HG02884 (cell line): ENCODE measurements at regions not wholly inside any gene's neighbourhood (a gene's known extent, or its start where the extent isn't known, plus 50 kb on each side); places are given as distances from the start of the nearest gene placed in this dataset.

Experiments
- ATAC-seq: cut with Tn5 transposase; IDR thresholded peaks from one replicate; pipeline ENCODE4 v1.9.1; 2021; ENCODE audit warnings: mild to moderate bottlenecking, moderate library complexity; ENCODE audit not compliant: unreplicated experiment

DNA sequence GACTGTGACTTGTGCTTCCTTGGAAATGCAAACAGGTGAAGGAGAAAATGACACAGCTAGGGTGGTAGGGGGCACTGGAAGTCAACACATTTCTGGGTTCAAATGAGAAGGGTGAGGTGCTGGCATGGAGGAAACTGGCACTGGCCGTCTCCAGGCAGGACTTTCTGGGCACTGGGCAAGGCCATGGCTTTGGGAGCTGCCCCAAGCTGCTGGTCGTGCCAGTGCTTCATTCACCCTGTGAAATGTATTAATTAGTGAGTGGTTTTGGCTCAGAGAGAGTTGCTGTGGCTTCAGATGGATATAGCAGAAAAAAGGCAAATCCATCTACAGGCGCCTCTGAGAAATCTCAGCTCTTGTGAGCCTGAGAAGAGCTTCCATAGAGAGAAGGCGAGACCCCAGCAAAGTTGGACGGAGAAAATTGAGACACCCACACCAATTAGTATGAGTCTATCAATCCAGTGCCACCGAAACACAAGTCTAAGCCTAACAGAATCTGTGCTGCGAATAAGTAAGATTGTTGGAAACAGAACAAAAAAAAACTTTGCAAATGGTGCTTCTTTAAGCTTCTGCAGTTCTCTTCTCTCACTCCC lies 202.1 kb upstream of the TNP1 start:
- no peak for ATAC-seq

DNA sequence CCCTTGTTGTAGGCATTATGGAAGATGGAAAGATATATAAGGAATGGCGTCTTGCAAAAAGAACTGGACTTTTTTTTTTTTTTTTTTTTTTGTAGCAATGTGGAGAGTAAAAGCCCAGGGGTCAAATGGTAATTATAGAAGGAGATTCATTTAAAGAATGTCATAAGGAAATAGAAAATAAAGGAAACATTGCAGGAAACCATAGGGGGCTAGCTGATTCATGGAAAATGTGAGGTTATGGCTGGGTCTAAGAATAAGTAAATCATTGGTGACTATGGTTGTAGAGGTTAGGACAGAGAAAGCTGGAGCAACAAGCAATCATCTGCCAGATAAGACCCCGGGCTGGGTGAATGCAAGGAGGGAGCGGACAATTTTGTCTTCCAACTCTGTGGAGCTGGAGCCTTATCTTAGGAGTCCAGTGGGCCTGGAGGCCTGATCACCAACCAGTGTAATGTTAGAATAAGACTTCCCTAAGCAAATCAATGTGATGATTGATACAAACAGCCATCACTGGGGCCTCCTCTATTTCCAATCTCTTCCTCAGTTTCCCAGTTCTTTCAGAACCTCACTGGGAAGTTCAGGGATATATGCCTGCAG lies 201.2 kb upstream of the TNP1 start:
- no peak for ATAC-seq

DNA sequence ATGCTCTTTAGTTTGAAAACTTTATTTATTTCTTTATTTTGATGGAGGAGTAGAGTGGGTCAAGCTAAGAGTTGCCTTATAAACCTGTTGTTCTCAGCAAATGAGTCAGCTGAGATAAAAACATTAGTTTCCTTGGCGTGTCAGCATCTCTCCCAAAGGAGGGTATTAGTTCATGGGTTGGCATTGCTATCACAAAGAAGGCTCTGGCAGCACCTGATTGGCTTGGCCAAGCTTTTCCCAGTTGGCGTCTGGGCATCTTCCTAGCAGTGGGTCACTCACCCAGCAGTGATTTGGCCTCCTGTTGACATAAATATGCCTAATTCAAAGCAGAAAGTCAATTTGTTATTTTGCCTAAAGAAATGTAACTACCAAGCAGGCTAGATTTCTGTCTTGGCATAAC lies 200.7 kb upstream of the TNP1 start:
- ATAC-seq = no peak

DNA sequence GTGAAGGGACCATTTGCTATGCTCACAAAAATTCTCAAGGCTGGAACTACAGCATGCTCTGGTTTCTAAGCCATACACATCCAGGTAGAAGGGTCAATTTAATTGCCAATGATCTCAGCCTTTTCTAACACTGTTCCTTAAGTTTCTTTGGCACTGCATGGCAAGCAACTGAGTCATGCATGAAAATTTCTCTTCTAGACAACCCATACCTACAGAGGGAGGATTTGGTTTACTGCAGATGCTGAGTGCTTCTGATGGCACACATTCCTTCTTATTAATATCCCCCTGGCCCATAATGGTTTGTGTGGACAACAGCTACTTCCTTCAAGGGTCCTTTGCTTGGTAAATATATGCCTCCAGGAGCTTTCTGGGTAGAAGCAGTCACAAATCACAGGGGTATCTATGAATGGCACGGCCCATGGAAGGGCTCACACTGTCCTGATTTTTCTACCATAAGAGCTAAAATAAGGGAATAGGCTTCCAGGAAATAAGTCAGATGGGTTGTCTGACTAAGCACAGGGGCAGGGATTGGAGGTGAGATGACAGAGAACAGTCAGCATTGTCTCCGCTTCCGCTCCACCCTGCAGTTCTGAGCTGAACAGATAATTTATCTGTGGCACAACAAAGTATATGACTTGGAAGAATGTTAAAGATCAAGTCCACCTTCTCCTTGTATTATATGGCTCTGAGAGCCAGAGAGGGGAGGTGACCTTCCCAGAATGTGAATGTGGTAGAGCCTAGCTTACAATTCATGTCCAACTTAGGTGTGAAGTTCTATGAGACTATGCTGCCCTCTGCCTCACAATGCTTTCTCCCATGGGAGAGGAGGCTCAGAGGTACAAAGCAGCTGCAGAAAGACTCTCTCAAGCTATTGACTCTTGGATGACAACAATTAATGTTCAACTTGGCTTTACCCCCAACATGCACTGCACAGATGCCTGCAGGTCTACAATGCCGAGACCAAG lies 199.2 kb upstream of the TNP1 start:
- ATAC-seq = no peak

DNA sequence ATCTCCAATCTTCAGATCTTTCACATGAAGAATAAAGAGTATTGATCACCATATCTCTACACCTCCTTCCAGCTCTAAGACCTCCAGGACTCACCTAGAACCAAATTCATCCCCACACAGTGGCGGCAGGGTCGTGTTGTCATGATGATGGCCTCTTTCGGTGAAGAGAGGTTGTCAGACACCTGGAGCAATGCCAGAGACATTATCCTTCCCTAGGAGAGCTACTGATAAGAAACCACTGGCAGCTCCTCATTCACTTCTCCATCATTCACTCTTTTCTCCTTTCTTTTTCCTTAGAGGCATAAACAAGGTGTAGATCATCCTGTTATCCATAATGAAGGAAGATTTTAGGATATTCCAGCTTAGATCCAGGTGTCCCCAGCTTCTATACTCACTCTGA lies 197.9 kb upstream of the TNP1 start:
- ATAC-seq = no peak

DNA sequence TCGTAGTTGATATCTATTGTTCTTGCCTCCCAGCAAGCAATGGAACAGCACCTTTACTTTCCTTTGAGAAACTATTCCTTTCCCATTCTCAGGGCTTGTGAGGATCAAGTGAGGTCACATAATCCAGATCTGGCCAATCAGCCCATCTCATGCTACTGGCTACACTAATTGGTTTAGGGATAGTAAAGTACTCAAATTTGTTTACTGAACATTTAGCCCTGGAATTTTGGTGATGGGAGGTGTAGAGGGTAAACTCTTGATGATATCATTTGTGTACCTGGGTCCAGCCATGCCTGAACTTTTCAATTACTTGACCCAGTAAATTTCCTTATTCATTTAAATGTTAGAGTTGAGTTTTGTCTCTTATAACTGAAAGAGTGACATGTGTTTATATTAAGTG lies 195.8 kb upstream of the TNP1 start:
- no peak for ATAC-seq

DNA sequence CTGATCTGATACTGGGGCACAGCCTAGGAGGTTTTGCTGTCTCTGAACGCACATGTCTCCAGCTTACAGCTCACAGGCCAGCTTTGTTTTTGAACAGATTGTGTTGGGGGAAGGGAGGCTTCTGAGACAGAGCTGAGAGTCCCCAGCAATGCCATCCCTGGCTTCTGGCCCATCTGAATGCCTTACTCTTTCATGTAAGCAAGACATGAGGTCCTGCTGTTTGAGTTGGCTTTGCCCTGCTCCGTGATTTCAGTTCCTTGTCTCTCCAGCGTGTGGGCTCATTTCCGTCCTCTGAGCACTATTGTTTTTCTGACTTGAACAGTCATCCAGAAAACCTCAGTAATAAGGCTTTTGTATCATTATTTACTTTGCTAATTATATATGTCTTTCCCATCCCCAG lies 194.9 kb upstream of the TNP1 start:
- ATAC-seq = no peak

DNA sequence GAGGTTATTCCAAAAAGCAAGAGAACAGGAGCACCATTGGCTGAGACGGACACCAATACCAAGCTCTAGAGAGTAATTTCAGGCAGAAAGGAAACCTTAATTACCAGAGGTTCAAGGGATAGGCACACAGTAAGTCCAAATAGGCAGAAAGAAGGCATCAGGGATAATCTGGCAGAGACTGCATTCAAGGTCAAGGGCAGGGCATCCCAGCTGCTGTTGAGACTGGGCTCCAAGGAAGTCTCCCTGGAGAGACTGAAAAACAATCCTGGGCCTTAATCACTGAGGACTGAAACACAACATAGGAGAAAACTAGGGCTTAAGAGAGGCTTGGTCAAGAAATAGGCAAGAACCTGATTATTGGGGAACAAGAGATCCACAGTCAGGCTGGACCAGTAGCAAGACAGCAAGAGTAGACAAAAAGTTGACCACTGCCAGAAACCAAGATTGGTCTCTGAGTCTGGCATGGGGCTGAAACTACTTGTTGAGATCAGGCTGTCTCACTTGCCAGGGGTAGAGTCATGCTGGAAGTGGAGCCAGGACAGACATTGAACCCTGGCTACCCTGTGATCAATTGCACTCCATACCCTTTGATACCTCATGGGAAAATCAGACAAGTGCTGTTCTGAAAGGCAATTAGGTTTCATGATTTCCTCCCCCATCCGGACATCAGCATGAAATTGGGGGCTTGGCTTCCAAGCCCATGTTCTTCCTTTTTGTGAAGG lies 193.2 kb upstream of the TNP1 start:
- ATAC-seq = no peak

DNA sequence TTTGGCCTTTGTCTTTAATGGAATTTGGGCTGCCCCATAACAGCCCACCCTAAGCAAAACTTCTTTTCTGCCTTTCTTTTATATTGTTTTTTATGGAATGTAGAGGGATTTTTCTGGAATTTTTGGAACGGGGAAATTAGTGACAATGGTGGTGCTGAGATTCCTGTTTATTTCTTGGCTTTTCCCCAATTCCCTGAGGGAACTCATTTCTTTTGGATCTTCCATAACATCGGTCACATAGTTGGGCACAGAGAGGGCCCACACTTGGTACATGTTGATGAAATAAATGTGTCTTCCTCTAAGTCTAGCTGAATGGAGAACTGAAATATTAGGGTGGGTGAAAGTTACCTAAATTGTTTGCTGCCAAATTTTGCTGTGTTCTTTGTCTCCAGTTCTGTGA lies 191.6 kb upstream of the TNP1 start:
- ATAC-seq = no peak

DNA sequence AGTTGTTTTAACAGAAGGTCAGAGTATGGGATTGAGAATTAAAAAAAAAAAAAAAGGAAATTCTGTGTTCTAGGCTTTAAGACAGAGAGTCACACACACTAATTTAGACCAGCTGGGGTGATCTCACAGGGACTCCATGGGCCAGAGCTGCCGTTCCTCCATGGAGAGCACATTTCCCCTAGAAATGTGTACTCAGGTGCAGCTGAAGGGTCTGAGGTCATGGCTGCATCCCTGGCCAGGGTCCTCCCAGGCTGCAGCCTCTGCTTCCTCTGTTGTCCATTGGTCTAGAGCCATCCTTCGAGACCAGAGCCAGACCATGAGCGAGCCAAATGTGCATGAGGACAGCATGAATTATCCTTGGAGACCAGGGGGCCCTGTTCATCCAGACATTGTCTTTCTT lies 190.1 kb upstream of the TNP1 start:
- ATAC-seq = no peak

DNA sequence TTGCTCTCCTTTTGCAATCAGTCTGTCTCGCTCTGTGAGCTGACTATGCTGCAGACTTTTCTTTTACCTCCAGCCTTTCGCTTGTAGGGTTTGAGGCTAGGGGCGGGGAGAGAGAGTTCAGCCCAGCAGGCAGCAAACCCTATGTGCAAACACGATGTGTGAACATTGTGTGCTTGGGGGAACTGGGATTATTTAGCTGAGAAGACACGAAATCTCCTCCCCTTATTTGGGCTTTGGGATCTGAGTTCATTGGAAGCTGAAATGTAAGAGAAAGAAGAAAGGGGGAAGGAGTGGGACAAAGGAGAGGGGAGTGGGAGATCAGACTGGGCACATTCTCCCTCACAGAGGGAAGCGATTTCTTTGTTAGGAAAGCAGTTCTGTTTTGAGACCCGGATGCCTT lies 189.6 kb upstream of the TNP1 start:
- ATAC-seq = no peak

DNA sequence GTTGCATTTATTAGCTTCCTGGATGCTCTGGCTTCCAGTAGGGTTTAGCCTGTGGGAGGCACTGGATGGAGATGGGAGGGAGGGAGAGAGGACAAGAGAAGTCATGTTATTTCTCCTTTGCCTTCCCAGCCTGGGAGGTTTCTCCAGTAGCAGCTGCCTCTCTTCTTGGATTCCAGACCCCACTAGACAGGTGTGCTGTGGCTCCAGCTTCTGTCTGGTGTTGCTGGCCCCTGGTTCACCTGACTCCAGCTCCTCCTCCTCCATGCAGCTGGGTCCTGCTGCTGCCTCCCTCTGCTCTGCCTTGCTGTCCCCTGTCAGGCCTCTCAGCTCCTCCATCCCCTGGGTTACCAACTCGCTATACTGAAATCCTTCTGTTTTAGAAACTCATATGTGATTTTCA lies 188.9 kb upstream of the TNP1 start:
- ATAC-seq = no peak

DNA sequence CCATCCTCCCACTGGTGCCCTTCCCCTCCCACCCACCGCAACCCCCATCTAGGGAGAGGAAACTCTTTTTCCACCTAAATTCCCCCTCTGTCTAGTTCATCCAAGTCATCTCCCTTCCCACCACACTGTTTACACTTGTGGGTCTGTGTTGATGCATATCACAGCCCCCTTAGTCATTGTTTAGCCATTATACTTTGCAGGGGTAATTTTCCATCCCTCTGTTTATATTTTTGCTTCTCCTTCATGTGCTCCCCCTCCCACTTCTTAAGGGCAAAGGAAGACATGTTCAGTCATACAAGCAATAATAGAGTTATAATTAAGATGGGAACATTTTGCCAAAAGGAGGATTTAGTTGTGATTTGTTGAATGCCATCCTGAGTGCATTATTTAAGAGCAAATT lies 187.8 kb upstream of the TNP1 start:
- ATAC-seq = no peak

DNA sequence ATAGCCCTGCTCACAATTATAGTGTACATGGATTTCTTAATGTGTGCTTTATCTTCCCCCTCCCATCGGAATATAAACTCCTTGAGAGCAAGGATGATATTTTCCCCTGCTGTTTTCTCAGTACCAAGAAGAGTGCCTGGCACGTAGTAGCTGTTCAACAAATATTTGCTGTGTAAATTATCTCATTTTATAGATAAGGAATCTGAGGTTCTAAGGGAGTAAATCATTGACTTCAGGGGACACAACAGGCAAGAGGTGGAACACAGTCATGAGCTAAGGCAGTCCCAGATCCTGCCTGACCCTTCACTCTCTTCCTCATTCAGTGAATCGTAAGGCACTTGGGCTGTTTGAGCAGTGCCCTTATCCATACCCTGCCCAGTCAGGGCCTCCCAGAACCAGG lies 187.3 kb upstream of the TNP1 start:
- no peak for ATAC-seq

DNA sequence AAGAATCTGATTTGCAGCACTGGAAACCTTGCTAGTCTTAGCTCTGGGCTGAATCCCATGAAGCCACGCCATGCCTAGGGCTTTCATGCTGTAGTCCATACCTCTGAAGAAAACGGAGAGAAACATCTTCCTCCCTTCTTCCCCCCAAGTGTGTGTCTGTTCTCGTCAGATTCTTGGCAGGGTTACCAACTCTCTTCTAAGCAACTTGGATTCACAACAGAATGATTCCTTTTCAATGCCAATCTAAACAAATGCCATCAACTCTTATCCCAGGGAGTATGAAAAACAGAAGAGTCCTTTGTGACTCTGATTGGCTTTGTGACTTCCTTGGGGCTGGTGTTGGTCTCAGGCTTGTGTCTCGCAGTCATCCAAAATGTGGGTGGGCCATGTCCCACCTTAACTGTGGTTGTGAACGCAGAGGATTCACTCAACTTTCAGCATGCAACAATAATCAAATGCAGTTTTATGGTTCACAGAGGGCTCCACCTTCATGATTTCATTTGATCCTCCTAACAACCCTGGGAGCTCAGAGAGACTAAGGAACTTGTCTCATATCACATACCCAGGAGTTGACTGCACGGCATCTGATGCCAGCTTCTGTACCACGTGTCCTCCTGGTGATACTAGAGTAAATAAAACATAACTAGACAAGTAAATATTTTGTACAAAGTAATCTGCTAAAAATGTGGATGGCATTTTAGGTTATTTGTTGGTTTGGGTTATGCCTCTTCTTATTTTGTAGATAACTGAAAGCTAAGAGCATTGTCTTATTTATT lies 186.0 kb upstream of the TNP1 start:
- no peak for ATAC-seq

DNA sequence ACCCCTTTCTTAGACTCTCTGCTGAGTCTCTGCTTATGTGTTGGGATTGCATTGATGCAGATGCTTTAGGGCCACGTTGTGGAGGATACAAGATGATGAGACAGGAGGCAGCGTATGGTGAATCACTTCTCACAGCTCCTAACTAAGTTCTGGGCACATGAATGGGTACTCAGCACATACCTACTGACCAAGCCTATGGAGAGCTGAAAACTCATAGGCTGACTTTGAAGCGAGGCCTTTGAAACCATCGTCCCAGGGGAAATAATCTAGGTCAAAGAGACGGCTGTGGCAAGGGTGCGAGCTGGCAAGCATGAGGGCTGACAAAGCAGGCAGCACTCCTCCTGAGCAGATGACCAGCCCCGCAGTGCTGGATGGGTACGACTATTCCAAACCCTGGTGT lies 180.2 kb upstream of the TNP1 start:
- no peak for ATAC-seq

DNA sequence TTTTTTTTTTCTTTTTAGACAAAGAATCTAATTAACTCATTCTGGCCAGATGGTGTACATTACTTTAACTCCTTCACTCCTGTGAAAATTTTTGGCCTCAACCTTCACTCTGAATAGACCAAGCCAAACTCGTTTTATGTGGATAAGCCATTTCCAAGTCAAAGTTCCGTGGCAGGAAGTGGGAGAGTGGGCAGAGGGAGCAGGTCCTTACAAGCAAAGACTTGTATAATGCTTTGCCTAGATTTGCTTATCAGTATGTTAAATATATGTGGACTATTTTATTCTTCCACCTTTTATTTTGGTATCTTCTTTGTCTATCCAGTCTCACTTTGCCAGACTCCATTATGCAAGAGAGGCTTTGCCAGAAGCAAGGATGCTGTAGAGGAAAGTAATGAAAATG lies 178.1 kb upstream of the TNP1 start:
- no peak for ATAC-seq

DNA sequence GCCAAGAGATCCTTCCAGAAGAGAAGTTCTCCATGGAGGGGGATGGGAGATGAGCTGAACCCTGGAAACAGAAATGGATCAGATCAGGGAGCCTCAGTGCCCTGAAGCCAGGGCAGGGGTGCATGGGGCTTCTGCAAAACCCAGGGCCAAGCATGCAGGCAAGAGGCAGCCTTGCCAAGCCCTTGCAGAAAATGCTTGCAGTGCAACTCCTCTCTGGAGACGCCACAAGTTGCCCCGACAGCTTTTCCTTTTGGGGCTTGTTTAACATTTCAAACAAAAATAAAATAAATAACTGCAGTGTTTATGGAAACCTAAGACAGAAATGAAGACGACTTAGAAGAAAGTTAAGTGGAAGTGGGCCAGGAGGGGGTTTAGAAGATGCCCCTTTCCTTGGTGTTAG lies 177.5 kb upstream of the TNP1 start:
- no peak for ATAC-seq

DNA sequence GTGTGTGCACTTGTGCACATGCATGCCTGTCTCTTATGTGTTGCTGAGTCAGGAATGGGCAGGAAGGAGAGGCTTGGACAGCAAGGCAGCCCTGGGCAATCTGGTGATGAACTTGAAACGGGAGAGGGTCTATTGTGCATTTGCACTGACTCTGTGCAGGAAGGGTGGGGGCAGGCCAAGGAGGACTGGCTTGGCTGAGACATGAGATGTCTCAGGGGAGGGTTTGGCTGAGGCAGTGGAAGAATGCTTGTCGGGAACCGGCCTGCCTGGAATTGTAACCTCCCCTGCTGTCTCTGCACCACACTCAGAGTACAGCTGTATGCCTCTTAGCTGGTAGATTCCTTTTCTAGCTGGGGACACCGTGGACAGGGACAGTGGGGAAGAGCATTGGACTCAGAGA lies 176.1 kb upstream of the TNP1 start:
- ATAC-seq = no peak

DNA sequence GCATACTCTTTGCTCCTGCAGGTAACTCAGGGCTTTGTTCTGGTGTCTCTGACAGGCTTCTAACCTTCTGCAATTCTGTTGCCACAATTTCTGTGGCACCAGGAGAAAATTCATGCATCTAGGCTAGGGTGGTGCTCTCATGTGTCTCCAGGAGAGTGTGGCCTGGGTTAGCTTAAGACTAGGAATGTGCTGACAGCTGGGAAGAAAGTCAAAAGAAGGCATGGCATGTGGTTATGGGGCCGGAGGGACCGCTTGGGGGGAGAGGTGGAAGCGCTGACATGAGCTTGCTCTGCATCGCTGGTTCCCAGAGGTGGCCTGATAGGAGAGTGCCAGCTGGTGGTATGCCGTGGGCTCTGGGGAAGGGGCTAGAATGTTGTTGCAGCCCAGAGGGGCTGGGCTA lies 173.3 kb upstream of the TNP1 start:
- ATAC-seq = no peak

DNA sequence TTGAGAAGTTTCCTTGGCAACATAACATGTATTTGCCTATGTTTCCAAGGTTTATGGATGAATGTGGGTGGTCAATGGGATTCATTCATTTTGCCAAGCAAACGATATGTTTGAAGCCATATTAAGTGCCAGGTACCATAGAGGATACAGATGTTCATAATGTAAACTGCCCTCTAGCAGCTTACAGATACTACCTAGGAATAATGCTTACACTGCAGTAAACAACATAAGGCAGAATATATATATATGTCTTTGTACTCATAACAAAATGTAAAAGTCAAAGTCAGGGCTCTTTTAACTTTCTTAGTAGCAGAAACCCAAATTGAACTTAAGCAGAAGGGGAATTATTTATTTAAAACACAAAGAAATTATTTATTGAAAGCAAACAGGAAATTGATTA lies 171.6 kb upstream of the TNP1 start:
- ATAC-seq = no peak
